ENCODE measurements at regions not wholly inside any gene's neighbourhood (a gene's known extent, or its start where the extent isn't known, plus 50 kb on each side); places are given as distances from the start of the nearest gene placed in this dataset.

GRCh38 chr4:23323436-23323835 lies 566.4 kb downstream of the PPARGC1A start:
- TF ChIP-seq CTCF (IDR thresholded peaks at IDR 0.05) = no peak
- H3K27ac ChIP-seq = no peak overlapping the region
- DNase-seq (ENCODE audit: low spot score) = no peak
- H3K4me3 ChIP-seq = no peak overlapping the region

GRCh38 chr4:23322732-23323131 lies 567.1 kb downstream of the PPARGC1A start:
- H3K27ac ChIP-seq = no peak overlapping the region
- no peak for TF ChIP-seq CTCF (IDR thresholded peaks at IDR 0.05)
- H3K4me3 ChIP-seq = no peak overlapping the region
- no peak for DNase-seq (ENCODE audit: low spot score)

- no peak for TF ChIP-seq CTCF (IDR thresholded peaks at IDR 0.05)
These were observed 568.8 kb downstream of the PPARGC1A start for GRCh38 chr4:23320931-23321587.

GRCh38 chr4:23312686-23313085 lies 577.2 kb downstream of the PPARGC1A start:
- H3K4me3 ChIP-seq = no peak overlapping the region
- no peak for TF ChIP-seq CTCF (IDR thresholded peaks at IDR 0.05)
- no peak overlapping the region for H3K27ac ChIP-seq
- no peak for DNase-seq (ENCODE audit: low spot score)

More at GRCh38 chr4:23320931-23321587, 568.8 kb downstream of the PPARGC1A start:
- no peak for DNase-seq (ENCODE audit: low spot score)
- Histone ChIP-seq H3K4me3 (no peak overlapping the region), H3K27ac (no peak overlapping the region)

- no peak overlapping the region for H3K27ac ChIP-seq
- TF ChIP-seq CTCF (IDR thresholded peaks at IDR 0.05) = no peak
- no peak for DNase-seq (ENCODE audit: low spot score)
- no peak overlapping the region for H3K4me3 ChIP-seq
These were observed 577.9 kb downstream of the PPARGC1A start for GRCh38 chr4:23311983-23312382.

GRCh38 chr4:23305026-23305425 lies 584.8 kb downstream of the PPARGC1A start:
- DNase-seq (ENCODE audit: low spot score) = no peak
- TF ChIP-seq CTCF (IDR thresholded peaks at IDR 0.05) = no peak
- no peak overlapping the region for H3K27ac ChIP-seq
- no peak overlapping the region for H3K4me3 ChIP-seq

- Histone ChIP-seq H3K27ac (no peak overlapping the region), H3K4me3 (no peak overlapping the region)
- TF ChIP-seq CTCF (IDR thresholded peaks at IDR 0.05) = no peak
- no peak for DNase-seq (ENCODE audit: low spot score)
These were observed 591.5 kb downstream of the PPARGC1A start for GRCh38 chr4:23298371-23298770.

All from coronary artery (tissue), 2 donors.